GM18873 (cell line): ENCODE measurements at regions not wholly inside any gene's neighbourhood (a gene's known extent, or its start where the extent isn't known, plus 50 kb on each side); places are given as distances from the start of the nearest gene placed in this dataset.
"Not testable (repeated sequence)": the region's sequence is repeated elsewhere in the genome, so short reads cannot be mapped to it uniquely, and the experiment has no call there.

Source experiments
- ATAC-seq: cut with Tn5 transposase; IDR thresholded peaks from one replicate; pipeline ENCODE4 v1.9.1; 2021; ENCODE audit warnings: mild to moderate bottlenecking, moderate library complexity, moderate number of reproducible peaks; ENCODE audit not compliant: unreplicated experiment, low FRiP score

DNA sequence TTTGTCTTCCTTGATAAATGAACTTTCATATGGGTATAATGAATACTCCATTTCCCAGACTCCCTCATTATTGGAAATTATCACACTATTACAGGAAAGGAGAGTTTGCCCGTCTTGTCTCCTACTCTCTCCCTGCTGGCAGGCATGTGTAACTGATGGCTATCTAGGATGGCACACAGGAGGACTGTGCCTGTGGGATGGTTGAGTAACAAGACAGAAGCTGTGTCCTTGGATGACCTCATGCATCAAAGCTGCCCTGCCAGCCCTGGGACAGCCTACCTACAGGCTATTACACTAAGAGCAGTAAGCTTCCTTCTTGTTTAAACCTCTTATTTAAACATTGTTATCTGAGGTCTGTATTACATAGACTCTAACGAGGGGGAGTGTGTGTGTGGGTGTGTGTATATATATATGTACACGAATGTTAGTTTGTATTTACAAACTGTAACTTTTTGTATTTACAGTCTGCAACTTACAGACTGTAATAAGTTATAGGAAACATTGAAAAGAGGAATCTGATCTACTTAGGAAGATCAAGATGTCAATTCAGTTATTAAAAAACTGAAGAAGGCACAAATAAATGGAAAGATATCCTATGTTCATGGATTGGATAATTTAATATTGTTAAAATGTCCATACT is 247.6 kb upstream of the ACO1 start:
- no peak for ATAC-seq

DNA sequence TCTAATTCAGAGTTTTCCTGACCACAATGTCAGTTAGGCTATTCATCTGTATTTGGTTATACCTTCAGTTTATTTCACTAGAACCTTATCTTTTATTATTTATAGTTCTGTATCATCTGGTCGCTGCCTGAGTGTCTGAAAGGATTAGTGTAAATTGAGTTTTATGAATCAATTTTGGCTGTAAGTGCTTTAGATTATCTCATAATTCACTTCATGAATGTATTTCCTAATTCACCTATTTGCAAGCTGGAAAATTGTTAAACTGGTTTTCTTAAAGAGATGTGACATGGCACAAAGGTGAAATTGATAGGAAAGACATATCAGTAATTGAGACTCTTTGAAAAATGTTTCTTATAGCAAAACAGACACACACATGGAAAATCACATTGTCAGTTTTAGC is 242.4 kb upstream of the ACO1 start:
- no peak for ATAC-seq

DNA sequence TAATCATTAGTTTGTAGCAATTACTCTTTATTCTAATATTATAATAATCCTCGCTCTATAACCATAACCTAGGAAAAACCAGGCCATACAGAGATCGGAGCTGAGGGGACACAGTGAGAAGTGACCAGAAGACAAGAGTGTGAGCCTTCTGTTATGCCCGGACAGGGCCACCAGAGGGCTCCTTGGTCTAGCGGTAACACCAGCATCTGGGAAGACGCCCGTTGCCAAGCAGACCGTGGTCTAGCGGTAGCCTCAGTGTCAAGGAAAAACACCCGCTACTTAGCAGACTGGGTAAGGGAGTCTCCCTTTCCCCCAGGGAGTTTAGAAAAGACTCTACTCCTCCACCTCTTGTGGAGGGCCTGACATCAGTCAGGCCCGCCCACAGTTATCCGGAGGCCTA is 235.9 kb upstream of the ACO1 start:
- ATAC-seq: not testable (repeated sequence)

DNA sequence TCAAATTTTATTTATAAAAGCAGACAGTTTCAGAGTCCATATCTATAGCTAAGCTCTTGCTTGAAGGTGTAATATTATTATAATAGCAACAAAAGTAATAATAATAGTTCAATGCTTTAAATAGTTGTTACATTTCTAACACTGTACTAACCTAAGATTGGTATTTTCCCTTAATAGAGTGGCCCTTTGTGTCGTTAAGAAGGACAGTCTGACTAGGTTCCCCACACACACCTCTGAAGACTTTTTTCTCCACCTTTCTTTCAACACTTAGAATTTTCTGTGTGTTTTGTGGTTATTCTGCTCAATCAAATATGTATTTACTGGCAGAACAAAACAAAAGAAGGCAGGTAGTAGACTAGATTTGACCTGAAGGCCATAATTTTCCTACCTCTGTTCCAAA is 223.2 kb upstream of the ACO1 start:
- ATAC-seq: peak; percentile 24

DNA sequence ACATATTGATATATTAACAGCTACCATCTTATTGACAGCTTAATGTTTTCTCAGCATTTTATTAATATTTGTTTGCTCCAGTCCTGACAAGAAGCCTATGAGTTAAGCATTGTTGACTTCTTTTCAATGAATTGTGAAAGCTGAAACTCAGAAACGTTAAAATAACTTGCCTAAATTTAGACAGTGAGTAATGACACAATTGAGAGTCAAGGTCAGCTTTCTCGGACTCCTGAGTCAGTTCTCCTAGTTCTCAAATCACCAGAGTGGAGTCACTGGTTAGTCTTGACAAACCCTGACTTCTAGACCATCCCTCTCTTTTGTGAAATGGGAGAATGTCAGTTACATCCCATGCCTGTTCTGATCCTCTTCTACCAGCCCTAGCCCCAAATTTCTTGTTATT is 222.7 kb upstream of the ACO1 start:
- peak; percentile 95 for ATAC-seq

DNA sequence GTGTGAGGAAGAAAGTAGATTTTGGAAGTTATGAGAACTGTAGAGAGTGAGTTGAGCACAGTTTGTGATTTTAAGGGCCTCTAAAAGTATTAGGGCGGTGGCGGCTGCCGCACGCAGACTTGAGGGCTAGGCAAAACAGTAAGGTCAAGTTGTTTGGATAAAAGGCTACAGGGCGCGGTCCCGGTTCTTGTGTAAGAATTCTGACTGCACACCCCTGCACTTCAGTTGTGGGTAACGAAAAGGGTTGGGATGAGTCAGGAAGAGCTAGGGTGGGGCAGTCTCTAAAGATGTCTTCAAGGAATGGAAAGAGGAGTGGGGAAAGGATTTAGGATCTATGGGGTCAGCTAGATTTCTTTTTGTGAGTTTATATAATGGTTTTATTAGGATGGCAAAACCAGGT is 218.1 kb upstream of the ACO1 start:
- ATAC-seq: not testable (repeated sequence)

DNA sequence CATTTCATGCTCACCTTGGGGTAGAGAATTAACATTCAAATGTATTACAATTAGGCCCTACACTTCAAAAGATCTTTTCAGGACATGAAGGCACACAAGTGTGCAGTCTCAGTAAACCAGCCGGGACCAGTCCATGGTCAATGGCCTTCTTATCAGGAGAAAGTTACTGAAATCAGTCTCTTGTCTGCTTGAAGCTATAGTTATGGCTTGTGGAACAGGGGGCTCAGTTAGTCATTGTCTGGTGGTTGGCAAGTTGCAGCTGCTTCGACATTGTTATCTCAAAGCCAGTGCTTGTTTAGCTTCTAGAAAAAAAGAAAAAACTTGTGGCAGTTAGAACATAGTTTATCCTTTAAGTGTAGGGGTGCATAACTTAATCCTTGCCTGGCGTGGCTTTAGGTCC is 213.1 kb upstream of the ACO1 start:
- no peak for ATAC-seq

DNA sequence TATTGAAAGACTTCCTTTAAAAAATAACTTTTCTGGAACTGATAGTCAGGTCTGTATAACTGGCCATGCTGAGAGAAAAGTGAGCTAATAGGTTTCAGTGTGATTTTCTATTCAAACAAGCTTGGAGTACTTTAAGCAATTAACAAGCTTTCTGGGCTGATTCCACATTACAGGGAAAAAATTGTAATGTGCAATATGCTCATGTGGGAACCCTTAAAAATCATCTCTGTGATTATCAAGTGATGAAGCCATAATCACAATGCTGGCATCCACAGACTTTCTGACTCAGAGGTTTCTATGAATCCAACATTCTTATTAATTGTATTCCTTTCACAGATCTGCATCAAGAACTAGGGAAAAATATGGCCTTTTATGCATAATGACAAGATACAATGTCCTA is 212.2 kb upstream of the ACO1 start:
- no peak for ATAC-seq

DNA sequence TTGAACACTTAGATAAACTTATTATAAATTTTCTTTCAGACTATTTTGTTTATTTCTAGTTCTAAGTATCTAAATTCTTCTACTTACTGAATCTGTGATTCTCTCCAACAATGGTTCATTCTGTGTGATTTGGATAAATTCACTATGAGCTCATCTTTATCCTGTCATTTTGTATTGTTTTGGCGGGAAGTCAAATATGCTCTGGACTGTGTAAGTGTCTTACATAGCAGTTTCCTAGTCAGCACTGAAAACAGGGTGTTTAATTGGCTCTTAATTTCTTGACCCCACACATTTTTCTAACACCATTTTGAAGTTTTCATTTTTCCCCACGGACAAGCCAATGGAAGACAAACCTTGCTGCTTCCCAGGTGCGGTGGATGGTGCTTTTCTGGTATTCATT is 207.0 kb upstream of the ACO1 start:
- no peak for ATAC-seq

DNA sequence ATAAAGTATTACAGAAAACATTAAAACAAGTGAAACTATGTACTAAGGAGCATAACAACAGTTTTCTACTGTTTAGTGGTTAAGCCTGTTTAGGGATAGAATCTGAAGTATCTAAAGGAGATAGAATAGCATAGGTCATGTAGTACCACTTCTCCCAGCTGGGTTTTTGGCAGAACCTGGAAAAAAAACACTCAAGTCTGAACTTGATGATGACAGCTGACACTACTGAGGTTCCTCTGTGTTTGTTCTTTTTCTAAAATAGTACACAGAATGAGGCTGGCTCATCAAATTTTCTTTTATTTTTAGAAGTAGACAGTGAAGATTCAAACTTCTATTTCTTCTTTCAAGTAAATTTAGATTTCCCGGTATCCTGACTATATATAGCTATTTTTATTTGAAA is 203.8 kb upstream of the ACO1 start:
- ATAC-seq: no peak

DNA sequence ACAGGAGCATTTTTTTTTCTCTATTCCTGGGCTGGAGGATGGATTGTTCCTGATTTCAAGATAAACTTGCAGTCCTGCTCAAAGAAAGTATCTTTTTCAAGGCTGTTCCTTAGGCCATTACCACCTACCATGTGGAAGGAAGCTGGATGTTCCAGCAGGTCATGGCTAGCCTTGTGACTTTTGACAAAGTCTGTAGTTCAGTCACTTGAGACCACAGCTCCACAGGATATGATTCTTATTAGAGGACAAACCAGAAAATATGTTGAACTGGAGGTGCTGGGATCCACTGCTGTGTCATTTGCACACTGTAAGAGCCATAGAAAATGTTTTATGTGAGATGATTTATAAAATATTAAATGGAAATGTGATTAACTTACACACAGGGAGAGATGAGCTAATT is 184.2 kb upstream of the ACO1 start:
- no peak for ATAC-seq

DNA sequence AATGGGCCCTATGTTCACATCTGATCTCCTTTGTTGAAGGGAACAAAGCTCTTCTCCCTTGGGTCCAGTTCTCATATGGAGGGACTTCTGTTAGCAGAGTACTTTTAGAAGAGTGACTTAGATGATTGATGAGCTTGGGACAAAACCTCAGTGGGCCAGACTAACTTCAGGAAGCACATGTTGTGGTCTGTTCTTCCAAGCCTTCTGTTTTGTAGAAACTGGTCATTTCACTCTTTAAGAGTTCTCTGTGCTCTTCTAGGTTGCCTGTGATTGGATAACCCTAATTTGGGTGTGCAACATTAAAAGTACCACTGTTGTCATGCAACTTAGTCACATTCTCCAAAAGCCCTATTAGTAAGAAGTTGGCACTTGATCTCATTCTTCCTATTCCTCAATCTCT is 183.5 kb upstream of the ACO1 start:
- no peak for ATAC-seq

DNA sequence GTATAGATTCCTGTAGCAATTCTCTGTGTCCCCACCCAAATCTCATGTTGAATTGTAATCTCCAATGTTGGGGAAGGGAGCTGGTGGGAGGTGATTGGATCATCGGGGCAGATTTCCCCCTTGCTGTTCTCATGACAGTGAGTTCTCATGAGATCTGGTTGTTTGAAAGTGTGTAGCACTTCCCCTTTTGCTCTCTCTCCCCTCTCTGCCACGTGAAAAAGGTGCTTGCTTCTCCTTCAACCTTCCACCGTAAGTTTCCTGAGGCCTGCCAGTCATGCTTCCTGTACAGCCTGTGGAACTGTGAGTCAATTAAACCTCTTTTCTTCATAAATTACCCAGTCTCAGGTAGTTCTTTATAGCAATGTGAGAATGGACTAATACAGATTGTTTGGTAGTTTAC is 175.3 kb upstream of the ACO1 start:
- ATAC-seq: not testable (repeated sequence)

DNA sequence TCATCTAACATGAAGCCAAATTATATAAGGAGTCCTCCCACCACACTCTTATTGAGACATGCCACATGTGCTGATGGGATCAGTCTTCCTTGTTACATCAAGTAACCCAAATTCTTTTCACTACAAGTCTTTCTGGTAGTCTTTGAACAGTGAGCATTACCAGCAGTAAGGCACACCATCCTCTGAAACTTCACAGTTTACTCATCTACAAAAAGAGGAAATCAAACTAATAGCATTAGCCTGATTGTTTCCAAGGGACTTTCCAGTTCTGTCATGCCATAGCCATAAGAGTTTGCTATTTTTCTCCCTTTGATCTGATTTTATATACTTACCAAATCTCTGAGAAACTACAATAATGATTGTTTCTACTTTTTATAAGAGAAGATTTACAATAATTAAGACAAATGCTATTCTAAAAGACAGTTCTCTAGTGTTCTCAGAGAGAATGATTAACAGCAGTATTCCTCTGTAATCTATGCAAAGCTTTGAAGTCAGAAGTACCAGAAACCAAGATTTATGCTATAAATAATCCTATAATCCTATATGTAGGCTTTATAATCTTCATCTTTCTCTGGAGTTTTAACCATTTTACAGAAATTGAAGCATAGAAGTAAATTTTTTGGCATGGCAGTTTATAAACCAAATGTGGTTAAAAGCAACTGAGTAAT is 166.2 kb upstream of the ACO1 start:
- ATAC-seq: peak; percentile 100

DNA sequence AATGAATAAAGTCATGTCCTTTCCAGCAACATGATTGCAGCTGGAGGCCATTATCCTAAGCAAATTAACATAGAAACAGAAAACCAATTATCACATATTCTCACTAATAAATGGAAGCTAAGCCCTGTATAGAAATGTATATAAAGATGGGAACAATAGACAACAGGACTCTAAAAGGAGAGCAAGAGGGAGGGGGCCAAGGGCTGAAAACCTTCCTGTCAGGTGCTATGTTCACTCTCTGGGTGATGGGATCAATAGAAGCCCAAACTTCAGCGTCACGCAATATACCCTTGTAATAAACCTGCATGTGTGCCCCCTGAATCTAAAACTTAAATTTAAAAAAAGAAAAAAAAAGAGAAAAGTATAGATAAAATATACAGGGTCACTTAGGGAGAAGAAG is 163.7 kb upstream of the ACO1 start:
- no peak for ATAC-seq

DNA sequence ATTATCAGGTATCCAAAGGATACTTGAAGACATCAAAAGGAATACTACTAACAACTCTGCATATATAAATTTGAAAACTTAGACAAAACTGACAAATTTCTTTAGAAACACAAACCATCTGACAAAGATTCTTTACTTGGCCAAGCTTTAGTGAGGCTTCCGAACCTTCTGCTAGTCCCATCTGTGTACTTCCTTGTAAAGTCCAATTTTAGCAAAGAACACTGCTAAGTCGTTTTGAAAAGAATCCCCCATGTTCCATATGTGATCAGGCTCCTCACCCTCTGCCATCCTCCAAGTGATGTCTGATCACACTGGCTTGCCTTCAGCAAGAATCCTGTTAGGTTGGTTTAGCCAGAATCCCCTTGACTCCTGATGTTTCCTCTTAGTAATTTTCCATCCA is 150.0 kb upstream of the ACO1 start:
- no peak for ATAC-seq

DNA sequence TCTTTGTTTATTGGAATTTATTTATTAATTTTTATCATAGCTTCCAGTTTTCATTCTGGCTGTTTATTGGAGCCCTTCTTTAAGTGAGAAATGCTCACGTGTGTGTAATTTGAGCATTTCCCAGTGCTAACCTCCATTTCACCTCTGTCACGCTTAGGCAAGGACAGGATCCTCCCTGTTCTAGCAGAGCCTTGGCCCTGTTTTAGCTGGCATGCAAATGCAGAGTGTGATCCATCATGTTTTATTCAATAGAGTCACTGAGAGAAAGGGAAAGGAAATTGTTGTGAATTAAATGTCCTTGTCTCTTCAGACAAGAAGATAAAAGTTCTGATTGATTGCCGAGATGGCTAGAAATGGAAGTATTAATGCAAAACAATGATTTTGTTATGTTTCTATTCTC is 137.3 kb upstream of the ACO1 start:
- no peak for ATAC-seq

DNA sequence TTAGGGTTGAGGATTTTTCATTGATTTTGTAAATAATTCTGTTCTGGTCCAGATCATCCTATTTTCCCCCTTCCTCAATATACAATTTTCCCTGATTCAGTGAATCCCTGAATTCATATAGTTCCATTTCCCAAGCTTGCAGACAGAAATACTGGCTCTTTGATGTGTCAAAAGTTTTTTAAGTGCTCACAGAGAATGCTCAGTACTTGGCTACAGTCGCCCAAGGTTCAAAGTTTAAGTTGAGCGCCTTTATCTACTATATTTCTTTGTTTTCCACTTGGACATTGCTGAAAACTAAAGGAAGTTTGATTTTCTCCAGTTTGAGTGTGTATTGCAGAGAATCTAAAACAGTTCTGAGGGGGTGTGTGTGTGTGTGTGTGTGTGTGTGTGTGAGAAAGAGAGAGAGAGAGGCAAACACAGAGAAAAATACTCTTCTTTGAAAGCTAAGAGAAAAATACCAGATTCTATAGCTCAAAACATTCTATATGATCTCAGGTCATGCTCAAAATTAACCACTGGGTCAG is 136.2 kb upstream of the ACO1 start:
- no peak for ATAC-seq

DNA sequence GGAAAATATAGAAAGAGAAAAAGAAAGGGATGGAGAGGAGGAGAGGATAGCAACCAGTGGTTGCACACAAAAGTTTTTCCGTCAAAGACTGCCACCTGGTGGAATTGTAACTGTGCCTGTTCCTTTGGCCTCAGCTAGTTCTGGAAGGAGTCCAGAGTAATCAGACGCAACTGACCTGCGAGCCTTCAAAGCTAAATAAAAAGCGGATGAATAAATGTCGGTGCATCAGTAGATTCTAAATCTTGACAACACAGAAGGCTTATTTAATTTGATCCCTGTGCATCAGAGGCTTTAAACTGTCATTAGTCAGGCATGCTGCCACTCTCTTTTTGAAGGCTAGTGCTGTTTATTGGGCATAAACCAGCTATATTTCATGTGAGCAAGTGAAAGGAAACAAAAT is 132.9 kb upstream of the ACO1 start:
- peak; percentile 75 for ATAC-seq

DNA sequence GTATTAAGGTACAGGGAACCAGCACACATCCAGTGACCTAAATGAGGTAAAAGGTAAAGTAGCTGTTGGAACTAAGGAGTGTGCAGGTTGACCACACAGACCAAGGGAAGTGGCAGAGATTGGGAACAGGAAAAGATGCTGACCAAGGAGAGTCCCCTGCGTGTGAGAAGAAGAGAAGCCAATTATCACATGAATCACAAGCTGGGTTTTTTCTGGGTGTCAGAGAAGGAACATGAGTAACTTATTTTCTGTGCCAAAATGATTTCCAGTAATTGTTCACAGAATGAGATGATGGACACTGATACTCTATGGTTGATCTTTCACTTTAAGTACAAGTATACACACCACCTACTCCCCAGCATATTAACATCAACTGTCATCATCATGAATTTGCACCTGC is 130.7 kb upstream of the ACO1 start:
- no peak for ATAC-seq

DNA sequence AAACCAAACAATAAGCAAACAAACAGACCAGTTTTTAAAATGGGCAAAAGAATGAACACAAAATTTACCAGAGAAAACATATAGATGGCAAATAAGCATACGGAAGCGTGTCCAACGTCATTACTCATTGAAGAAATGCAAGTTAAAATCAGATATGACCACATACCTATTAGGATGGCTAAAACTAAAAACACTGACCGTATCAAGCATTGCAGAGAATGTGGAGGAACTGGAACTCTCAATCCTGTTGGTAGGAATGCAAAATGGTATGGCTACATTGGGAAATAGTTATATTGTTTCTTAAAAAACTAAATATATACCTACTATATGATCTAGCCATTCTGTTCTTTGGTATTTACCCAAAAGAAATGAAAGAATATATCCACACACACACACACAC is 129.4 kb upstream of the ACO1 start:
- ATAC-seq: no peak

DNA sequence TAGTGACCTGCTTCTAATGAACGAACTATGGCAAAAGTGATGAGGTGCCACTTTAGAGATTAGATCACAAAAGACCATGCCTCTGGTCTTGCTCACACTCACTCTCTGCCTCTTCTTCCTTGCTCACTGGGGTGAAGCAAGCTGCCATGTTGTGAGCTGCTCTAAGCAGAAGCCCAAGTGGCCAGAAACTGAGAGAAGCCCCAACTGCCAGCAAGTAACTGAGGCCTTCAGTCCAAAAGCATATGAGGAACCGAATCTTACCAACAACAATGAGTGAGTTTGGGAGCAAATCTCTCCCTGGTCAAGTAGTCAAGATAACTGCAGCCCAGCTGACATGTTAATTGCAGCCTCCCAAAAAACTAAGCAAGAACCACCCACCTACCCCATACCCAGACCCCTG is 126.0 kb upstream of the ACO1 start:
- ATAC-seq: no peak
